ENCODE measurements at regions not wholly inside any gene's neighbourhood (a gene's known extent, or its start where the extent isn't known, plus 50 kb on each side); places are given as distances from the start of the nearest gene placed in this dataset.

DNA sequence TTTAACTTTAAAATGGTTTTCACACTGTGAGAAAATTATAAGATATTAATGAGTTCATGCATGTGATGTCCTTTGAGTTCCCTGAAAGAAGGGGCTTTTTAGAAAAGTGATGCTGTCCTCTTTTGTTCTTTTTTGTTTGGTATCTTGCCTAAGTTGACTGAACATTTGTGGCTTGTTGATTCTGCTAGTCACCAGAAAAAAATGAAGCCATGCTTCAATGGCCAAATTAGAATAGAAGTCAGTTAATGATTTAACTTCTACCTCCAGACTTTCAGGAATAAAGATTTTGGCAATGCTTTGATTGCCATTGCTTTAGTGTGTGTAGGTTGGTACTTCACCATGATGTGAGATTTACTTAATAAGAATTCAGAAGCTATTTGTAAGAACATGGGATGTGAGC, 260.6 kb upstream of the NECTIN3 start:
- intact Hi-C loops (cut with DNase I; ENCODE audit: low total_unique reads): no loop called here

DNA sequence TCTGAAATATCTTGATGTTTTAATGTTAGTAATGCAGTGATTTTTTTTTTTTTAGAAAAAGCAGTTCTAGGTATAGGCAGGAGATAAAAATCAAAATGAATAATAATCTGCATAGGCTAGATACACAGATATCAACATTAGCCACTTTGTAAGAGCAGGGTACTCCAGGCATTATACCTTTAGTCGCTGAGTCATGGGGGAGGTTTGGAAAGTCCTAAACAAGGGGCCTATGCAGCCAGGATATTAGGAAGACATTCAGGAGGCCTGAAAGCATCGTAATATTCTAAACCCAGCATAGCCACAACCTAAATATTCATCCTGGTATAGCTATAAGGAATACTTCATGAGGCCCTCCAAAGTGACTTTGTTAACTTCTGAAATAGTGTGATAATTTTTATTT, 258.1 kb upstream of the NECTIN3 start:
- H3K36me3 ChIP-seq: no peaks in the 10 kb centered on the region
- no peak overlapping the region for H3K4me3 ChIP-seq
- no peak for DNase-seq
- H3K4me1 ChIP-seq: no peaks in the 10 kb centered on the region
- H3K27me3 ChIP-seq: no peaks in the 10 kb centered on the region
- no peaks in the 10 kb centered on the region for H3K9me3 ChIP-seq
- intact Hi-C loops (cut with DNase I; ENCODE audit: low total_unique reads): no loop called here
- TF ChIP-seq POLR2A (IDR thresholded peaks at IDR 0.05): no peak
- TF ChIP-seq, protein P1, sequence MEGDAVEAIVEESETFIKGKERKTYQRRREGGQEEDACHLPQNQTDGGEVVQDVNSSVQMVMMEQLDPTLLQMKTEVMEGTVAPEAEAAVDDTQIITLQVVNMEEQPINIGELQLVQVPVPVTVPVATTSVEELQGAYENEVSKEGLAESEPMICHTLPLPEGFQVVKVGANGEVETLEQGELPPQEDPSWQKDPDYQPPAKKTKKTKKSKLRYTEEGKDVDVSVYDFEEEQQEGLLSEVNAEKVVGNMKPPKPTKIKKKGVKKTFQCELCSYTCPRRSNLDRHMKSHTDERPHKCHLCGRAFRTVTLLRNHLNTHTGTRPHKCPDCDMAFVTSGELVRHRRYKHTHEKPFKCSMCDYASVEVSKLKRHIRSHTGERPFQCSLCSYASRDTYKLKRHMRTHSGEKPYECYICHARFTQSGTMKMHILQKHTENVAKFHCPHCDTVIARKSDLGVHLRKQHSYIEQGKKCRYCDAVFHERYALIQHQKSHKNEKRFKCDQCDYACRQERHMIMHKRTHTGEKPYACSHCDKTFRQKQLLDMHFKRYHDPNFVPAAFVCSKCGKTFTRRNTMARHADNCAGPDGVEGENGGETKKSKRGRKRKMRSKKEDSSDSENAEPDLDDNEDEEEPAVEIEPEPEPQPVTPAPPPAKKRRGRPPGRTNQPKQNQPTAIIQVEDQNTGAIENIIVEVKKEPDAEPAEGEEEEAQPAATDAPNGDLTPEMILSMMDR (IDR thresholded peaks at IDR 0.05): no peak
- H3K27ac ChIP-seq: no peak overlapping the region

More for the DNA sequence above, 260.6 kb upstream of the NECTIN3 start:
- Histone ChIP-seq H3K9me3 (no peaks in the 10 kb centered on the region), H3K36me3 (no peaks in the 10 kb centered on the region), H3K4me1 (no peaks in the 10 kb centered on the region), H3K4me3 (no peak overlapping the region), H3K27ac (no peak overlapping the region), H3K27me3 (no peaks in the 10 kb centered on the region)
- TF ChIP-seq POLR2A (IDR thresholded peaks at IDR 0.05): no peak
- TF ChIP-seq, protein P1 (IDR thresholded peaks at IDR 0.05): no peak
- DNase-seq: no peak

DNA sequence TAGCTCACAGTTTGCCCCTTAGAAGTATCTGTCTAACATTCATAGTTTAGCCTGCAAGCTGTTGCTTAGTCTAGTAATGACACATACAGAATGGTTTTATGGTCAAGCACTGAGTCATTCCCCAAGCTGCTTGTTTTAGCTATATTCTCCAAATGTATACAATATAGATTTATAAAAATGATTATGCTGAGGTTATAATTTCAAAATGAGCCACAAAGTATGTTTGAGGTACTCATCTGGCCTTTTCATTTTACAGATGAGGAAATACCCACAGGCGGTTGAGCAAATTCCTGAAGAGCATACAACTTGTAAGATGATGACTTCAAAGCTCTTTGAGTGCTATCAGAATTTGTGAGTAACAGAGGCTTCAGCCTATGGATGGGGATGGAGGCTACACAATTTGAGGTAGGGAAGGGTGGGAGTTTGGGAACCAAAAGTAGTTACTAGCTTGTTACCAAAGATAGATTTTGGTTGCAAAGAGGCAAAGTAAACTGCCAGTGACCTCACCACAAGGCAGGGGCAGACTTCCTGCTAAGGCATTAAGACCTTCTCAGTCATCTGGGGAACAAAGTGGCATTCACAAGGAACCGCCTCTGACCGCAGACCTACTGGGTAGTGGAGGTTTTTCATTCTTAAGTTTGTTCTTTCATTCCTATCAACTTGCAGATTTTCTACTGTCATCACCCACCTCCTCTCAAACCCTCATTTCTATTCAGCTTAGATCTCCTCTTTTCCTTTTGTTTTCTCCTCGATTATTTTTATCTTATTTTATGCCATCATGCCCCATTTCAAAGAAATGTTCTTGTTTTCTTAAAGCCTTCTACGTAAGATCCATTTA, 257.2 kb upstream of the NECTIN3 start:
- no peak overlapping the region for H3K27ac ChIP-seq
- H3K9me3 ChIP-seq: no peaks in the 10 kb centered on the region
- intact Hi-C loops (cut with DNase I; ENCODE audit: low total_unique reads): no loop called here
- no peak overlapping the region for H3K4me3 ChIP-seq
- no peaks in the 10 kb centered on the region for H3K27me3 ChIP-seq
- no peak for TF ChIP-seq POLR2A (IDR thresholded peaks at IDR 0.05)
- TF ChIP-seq, protein P1 (IDR thresholded peaks at IDR 0.05): no peak
- DNase-seq: no peak
- no peaks in the 10 kb centered on the region for H3K36me3 ChIP-seq
- no peaks in the 10 kb centered on the region for H3K4me1 ChIP-seq

DNA sequence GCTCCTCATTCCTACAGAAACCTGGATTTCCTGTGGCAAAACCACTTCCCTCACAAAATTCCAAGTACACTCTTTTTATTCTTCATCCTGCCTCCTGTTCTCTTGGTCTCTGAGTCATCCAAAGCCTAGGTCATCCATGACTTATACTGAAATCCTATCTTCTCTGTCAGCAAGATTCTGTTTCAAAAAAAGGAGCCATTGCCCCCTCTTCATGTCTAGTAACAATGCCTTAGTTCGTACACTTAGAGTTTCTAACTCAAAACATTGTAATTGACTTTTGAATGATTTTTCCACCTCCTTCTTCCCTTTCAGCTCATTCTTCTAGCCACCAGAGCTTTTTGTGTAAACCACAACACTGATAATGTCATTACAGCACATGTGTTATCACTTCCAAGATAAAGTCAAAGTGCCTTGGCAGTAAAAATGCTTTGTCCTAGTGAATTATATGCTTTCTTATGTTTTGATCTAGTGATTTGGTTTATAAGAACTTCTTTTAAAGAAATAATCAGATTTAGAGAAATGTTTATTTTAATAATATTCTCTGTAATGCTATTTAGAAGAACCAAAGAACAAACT, 256.5 kb upstream of the NECTIN3 start:
- H3K36me3 ChIP-seq: no peaks in the 10 kb centered on the region
- no peaks in the 10 kb centered on the region for H3K4me1 ChIP-seq
- TF ChIP-seq POLR2A (IDR thresholded peaks at IDR 0.05): no peak
- TF ChIP-seq, protein P1 (IDR thresholded peaks at IDR 0.05): no peak
- no peaks in the 10 kb centered on the region for H3K9me3 ChIP-seq
- intact Hi-C loops (cut with DNase I; ENCODE audit: low total_unique reads): no loop called here
- no peak overlapping the region for H3K4me3 ChIP-seq
- DNase-seq: no peak
- no peaks in the 10 kb centered on the region for H3K27me3 ChIP-seq
- H3K27ac ChIP-seq: no peak overlapping the region

DNA sequence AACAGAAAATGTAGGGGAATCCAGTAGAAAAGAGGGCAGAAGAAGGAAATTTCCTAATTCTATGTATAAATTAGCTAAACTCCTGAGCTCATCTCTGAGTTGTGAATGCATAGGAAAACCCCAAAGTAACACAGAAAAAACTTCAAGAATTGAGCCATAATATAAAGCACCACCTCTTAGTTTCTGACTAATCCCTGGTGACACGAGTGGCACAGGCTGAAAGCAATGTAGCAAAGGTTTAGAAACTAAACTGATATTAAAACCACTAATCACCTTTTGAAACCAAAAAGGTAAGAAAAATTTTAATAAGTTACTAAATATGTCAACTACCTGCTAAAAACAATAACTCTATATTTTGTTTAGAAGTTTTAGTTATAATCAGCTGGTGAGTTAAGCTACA, 255.6 kb upstream of the NECTIN3 start:
- no peak overlapping the region for H3K27ac ChIP-seq
- intact Hi-C loops (cut with DNase I; ENCODE audit: low total_unique reads): no loop called here
- DNase-seq: no peak
- no peaks in the 10 kb centered on the region for H3K36me3 ChIP-seq
- TF ChIP-seq, protein P1 (IDR thresholded peaks at IDR 0.05): no peak
- TF ChIP-seq POLR2A (IDR thresholded peaks at IDR 0.05): no peak
- no peak overlapping the region for H3K4me3 ChIP-seq
- no peaks in the 10 kb centered on the region for H3K9me3 ChIP-seq
- no peaks in the 10 kb centered on the region for H3K4me1 ChIP-seq
- H3K27me3 ChIP-seq: no peaks in the 10 kb centered on the region

Data from uterus (tissue), 3 donors.